ENCODE measurements at regions not wholly inside any gene's neighbourhood (a gene's known extent, or its start where the extent isn't known, plus 50 kb on each side); places are given as distances from the start of the nearest gene placed in this dataset.
"Not testable (repeated sequence)": the region's sequence is repeated elsewhere in the genome, so short reads cannot be mapped to it uniquely, and the experiment has no call there.

GRCh38 chr6:6981681-6982322, 126.0 kb upstream of the RREB1 start:
- DNase-seq = no peak

- no peak for DNase-seq
Measured at GRCh38 chr6:6982663-6983062, 125.1 kb upstream of the RREB1 start.

GRCh38 chr6:6984585-6985366, 123.0 kb upstream of the RREB1 start:
- peak in 1 of 2 experiments; percentile 40 for DNase-seq

- no peak for DNase-seq
Measured at GRCh38 chr6:6986344-6986743, 121.4 kb upstream of the RREB1 start.

GRCh38 chr6:6987749-6988148, 120.0 kb upstream of the RREB1 start:
- no peak for DNase-seq

- not testable (repeated sequence) for DNase-seq
Measured at GRCh38 chr6:6990059-6990458, 117.7 kb upstream of the RREB1 start.

GRCh38 chr6:6993503-6994237, 114.1 kb upstream of the RREB1 start:
- DNase-seq = no peak

- peak; percentile 70 to 75 for DNase-seq
Measured at GRCh38 chr6:6994796-6995195, 113.0 kb upstream of the RREB1 start.

GRCh38 chr6:6995328-6995727, 112.4 kb upstream of the RREB1 start:
- DNase-seq = peak in 1 of 2 experiments; percentile 25

GRCh38 chr6:6996124-6996523, 111.6 kb upstream of the RREB1 start:
- no peak for DNase-seq

GRCh38 chr6:6997263-6998193, 110.2 kb upstream of the RREB1 start:
- DNase-seq = no peak

- DNase-seq = no peak
Measured at GRCh38 chr6:6998194-6998569, 109.6 kb upstream of the RREB1 start.

- DNase-seq = no peak
Measured at GRCh38 chr6:7000825-7001777, 106.7 kb upstream of the RREB1 start.

GRCh38 chr6:7003041-7003440, 104.7 kb upstream of the RREB1 start:
- no peak for DNase-seq

- DNase-seq = peak; percentile 28 to 31
Measured at GRCh38 chr6:7004581-7005297, 103.0 kb upstream of the RREB1 start.

- no peak for DNase-seq
Measured at GRCh38 chr6:7006515-7007191, 101.1 kb upstream of the RREB1 start.

- no peak for DNase-seq
Measured at GRCh38 chr6:7008451-7008988, 99.2 kb upstream of the RREB1 start.

- DNase-seq = no peak
Measured at GRCh38 chr6:7016226-7016625, 91.5 kb upstream of the RREB1 start.

- no peak for DNase-seq
Measured at GRCh38 chr6:7021301-7021700, 86.5 kb upstream of the RREB1 start.

GRCh38 chr6:7025861-7026260, 81.9 kb upstream of the RREB1 start:
- no peak for DNase-seq

Measured in NCI-H526 (cell line).